ENCODE measurements at regions not wholly inside any gene's neighbourhood (a gene's known extent, or its start where the extent isn't known, plus 50 kb on each side); places are given as distances from the start of the nearest gene placed in this dataset.
"Not testable (repeated sequence)": the region's sequence is repeated elsewhere in the genome, so short reads cannot be mapped to it uniquely, and the experiment has no call there.

DNA sequence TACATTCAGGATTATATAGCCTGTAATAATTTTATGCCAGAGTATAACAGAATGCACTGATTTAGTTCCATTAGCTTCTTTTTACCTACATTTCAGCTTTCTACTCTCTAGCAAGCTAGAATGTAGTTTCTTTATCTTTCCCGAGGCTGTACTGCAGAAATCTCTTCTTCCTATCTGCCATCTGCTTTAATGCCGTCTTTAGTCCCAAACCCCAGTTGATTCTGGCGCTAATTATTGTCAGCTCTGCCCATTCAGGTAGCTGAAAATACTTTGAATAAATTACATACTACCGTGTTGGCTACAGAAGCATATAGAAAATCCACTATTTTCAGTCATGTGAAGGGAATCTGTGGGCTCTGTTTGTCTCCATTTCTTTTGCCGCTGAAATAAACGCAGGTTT lies 706.7 kb downstream of the NTRK3 start:
- no peak for TF ChIP-seq CTCF (IDR thresholded peaks at IDR 0.05; ENCODE audit: extremely low read depth, insufficient read depth, missing control alignments)
- no peak for DNase-seq (ENCODE audit: low spot score)
- in situ Hi-C loops (cut with MboI; ENCODE audit: low pct_unique_long_range_greater_than_20kb, low sequenced_read_pairs, unreplicated experiment): no loop called here

DNA sequence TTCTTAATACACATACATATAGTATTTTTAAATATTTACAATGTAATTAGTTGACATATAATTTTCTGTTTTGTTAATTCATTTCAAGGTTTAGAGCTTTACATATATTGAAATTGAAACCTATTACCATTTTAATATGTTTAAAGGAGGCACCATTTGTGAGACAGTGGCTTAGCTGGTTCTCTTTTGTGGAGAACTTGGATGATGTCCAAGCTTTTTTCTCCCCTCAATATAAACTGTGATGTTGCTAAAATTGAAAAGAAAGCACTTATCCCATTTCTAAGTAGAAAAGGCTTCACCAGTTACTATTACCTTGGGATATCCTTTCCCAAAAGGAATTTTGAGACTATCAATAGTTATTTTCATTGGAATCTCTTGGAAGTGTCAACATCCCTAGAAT lies 707.2 kb downstream of the NTRK3 start:
- no peak for TF ChIP-seq CTCF (IDR thresholded peaks at IDR 0.05; ENCODE audit: extremely low read depth, insufficient read depth, missing control alignments)
- in situ Hi-C loops (cut with MboI; ENCODE audit: low pct_unique_long_range_greater_than_20kb, low sequenced_read_pairs, unreplicated experiment): no loop called here
- DNase-seq (ENCODE audit: low spot score): no peak

- DNase-seq (ENCODE audit: low spot score); in situ Hi-C loops (cut with MboI; ENCODE audit: low pct_unique_long_range_greater_than_20kb, low sequenced_read_pairs, unreplicated experiment): not testable (repeated sequence)
These were observed 707.9 kb downstream of the NTRK3 start for GRCh38 chr15:87548590-87548989.

- in situ Hi-C loops (cut with MboI; ENCODE audit: low pct_unique_long_range_greater_than_20kb, low sequenced_read_pairs, unreplicated experiment): no loop called here
- no peak for DNase-seq (ENCODE audit: low spot score)
- no peak for TF ChIP-seq CTCF (IDR thresholded peaks at IDR 0.05; ENCODE audit: extremely low read depth, insufficient read depth, missing control alignments)
These were observed 708.9 kb downstream of the NTRK3 start for GRCh38 chr15:87547470-87548181.

DNA sequence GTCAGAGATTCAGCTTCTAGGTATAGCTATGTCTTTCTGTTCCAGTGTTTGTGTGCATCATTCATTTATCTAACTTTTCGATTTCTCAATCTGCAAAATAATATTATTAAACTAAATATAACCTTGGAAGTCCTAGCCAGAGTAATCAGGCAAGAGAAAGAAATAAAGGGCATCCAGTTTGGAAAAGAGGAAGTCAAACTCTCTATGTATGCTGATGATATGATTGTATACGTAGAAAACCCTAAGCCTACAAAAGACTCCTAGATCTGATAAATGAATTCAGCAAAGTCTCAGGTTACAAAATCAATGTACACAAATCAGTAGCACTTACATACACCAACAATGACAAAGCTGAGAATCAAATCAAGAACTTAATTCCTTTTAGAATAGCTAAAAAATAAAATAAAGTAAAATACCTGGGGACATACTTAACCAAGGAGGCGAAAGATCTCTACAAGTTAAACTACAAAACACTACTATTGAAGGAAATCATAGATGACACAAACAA lies 718.2 kb downstream of the NTRK3 start:
- DNase-seq (ENCODE audit: low spot score): no peak
- no peak for TF ChIP-seq CTCF (IDR thresholded peaks at IDR 0.05; ENCODE audit: extremely low read depth, insufficient read depth, missing control alignments)
- in situ Hi-C loops (cut with MboI; ENCODE audit: low pct_unique_long_range_greater_than_20kb, low sequenced_read_pairs, unreplicated experiment): no loop called here

- no peak for TF ChIP-seq CTCF (IDR thresholded peaks at IDR 0.05; ENCODE audit: extremely low read depth, insufficient read depth, missing control alignments)
- no peak for DNase-seq (ENCODE audit: low spot score)
- in situ Hi-C loops (cut with MboI; ENCODE audit: low pct_unique_long_range_greater_than_20kb, low sequenced_read_pairs, unreplicated experiment): no loop called here
These were observed 719.2 kb downstream of the NTRK3 start for GRCh38 chr15:87537295-87537694.

- DNase-seq (ENCODE audit: low spot score); in situ Hi-C loops (cut with MboI; ENCODE audit: low pct_unique_long_range_greater_than_20kb, low sequenced_read_pairs, unreplicated experiment): not testable (repeated sequence)
These were observed 722.9 kb downstream of the NTRK3 start for GRCh38 chr15:87533637-87534036.

DNA sequence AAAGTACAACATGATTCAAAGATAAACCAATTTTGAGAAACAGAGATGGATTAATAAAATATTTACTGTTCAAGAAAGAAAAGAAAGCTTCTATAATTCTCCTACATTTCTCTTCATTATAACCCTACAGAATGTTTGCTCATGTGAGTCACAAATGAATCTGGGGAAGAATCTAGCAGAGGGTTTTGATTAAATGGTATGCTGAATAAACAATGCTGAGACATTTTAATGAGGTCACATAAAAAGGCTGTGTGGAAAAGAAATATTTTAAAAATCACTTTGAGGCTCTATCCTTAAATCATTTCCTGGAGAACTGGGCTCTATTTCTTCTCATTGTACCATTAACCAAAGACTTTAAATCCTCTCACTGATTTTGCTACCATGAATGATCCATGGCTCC lies 727.7 kb downstream of the NTRK3 start:
- TF ChIP-seq CTCF (IDR thresholded peaks at IDR 0.05; ENCODE audit: extremely low read depth, insufficient read depth, missing control alignments): no peak
- DNase-seq (ENCODE audit: low spot score): no peak
- in situ Hi-C loops (cut with MboI; ENCODE audit: low pct_unique_long_range_greater_than_20kb, low sequenced_read_pairs, unreplicated experiment): no loop called here
